ENCODE measurements at regions not wholly inside any gene's neighbourhood (a gene's known extent, or its start where the extent isn't known, plus 50 kb on each side); places are given as distances from the start of the nearest gene placed in this dataset.

- H3K9me3 ChIP-seq, result no peaks in the 10 kb centered on the region
- no peaks in the 10 kb centered on the region for H3K36me3 ChIP-seq
- H3K4me3 ChIP-seq, result no peak overlapping the region
- no peak for DNase-seq (ENCODE audit: low spot score)
- intact Hi-C loops (cut with DNase I), result no loop called here
- 20% methylated on average over 3 of the region's 3 CpGs for WGBS
- no peaks in the 10 kb centered on the region for H3K27me3 ChIP-seq (replicated peaks; ENCODE audit: insufficient read depth)
- H3K27ac ChIP-seq, result no peak overlapping the region
- TF ChIP-seq POLR2AphosphoS5 (IDR thresholded peaks at IDR 0.05) (no peak), CTCF (IDR thresholded peaks at IDR 0.05) (no peak), POLR2A (IDR thresholded peaks at IDR 0.05) (no peak)
- H3K4me1 ChIP-seq (replicated peaks), result no peaks in the 10 kb centered on the region
These were observed 698.8 kb upstream of the GOT2 start for GRCh38 chr16:59432896-59433295.

- no peak overlapping the region for H3K4me3 ChIP-seq
- no peak overlapping the region for H3K27ac ChIP-seq
- H3K36me3 ChIP-seq, result no peaks in the 10 kb centered on the region
- H3K27me3 ChIP-seq (replicated peaks; ENCODE audit: insufficient read depth), result no peaks in the 10 kb centered on the region
- no peaks in the 10 kb centered on the region for H3K4me1 ChIP-seq (replicated peaks)
- no peaks in the 10 kb centered on the region for H3K9me3 ChIP-seq
- no peak for DNase-seq (ENCODE audit: low spot score)
- WGBS, result 87% methylated on average over 1 of the region's 1 CpG
- TF ChIP-seq POLR2A (IDR thresholded peaks at IDR 0.05) (no peak), CTCF (IDR thresholded peaks at IDR 0.05) (no peak), POLR2AphosphoS5 (IDR thresholded peaks at IDR 0.05) (no peak)
- intact Hi-C loops (cut with DNase I), result no loop called here
These were observed 698.2 kb upstream of the GOT2 start for GRCh38 chr16:59432276-59432675.

- 20% methylated on average over 2 of the region's 2 CpGs for WGBS
- Histone ChIP-seq H3K4me1 (replicated peaks) (no peaks in the 10 kb centered on the region), H3K9me3 (no peaks in the 10 kb centered on the region), H3K4me3 (no peak overlapping the region), H3K27ac (no peak overlapping the region), H3K36me3 (no peaks in the 10 kb centered on the region), H3K27me3 (replicated peaks; ENCODE audit: insufficient read depth) (no peaks in the 10 kb centered on the region)
- intact Hi-C loops (cut with DNase I), result no loop called here
- no peak for TF ChIP-seq POLR2A (IDR thresholded peaks at IDR 0.05)
- TF ChIP-seq CTCF (IDR thresholded peaks at IDR 0.05), result no peak
- TF ChIP-seq POLR2AphosphoS5 (IDR thresholded peaks at IDR 0.05), result no peak
- DNase-seq (ENCODE audit: low spot score), result no peak
These were observed 690.7 kb upstream of the GOT2 start for GRCh38 chr16:59424714-59425273.

- Histone ChIP-seq H3K27ac (no peak overlapping the region), H3K27me3 (replicated peaks; ENCODE audit: insufficient read depth) (no peaks in the 10 kb centered on the region), H3K4me1 (replicated peaks) (no peaks in the 10 kb centered on the region), H3K9me3 (no peaks in the 10 kb centered on the region), H3K4me3 (no peak overlapping the region), H3K36me3 (no peaks in the 10 kb centered on the region)
- TF ChIP-seq CTCF (IDR thresholded peaks at IDR 0.05) (peak in 1 of 4 experiments; percentile 9), POLR2AphosphoS5 (IDR thresholded peaks at IDR 0.05) (no peak), POLR2A (IDR thresholded peaks at IDR 0.05) (no peak)
- DNase-seq (ENCODE audit: low spot score), result no peak
- intact Hi-C loops (cut with DNase I), result loop anchor here (10.0 kb wide), 1 partner anchor 793 kb away; no protein-coding TSS in a partner anchor
- 12% methylated on average over 5 of the region's 5 CpGs for WGBS
These were observed 678.1 kb upstream of the GOT2 start for GRCh38 chr16:59411961-59412841.

Data from prostate gland (tissue), 2 donors.